HEK293 (cell line): ENCODE measurements at regions not wholly inside any gene's neighbourhood (a gene's known extent, or its start where the extent isn't known, plus 50 kb on each side); places are given as distances from the start of the nearest gene placed in this dataset.

Source experiments
- CTCF ChIA-PET: fragments of 350-600 bp; formaldehyde crosslinking; extraction: SDS; loops from one replicate; lab custom pipeline; 2021; ENCODE audit warnings: antibody characterized with exemption; lab: Yijun Ruan, JAX
- POLR2A ChIA-PET: fragments of 300-600 bp; formaldehyde crosslinking; extraction: SDS; loops from one replicate; lab custom pipeline; 2020; ENCODE audit warnings: antibody characterized with exemption, inconsistent platforms; lab: Yijun Ruan, JAX
- H3K27ac ChIP-seq: fragments of 200-500 bp; sonication (Bioruptor generic); 2 replicates; pipeline ENCODE4 v1.5.1; 2014; ENCODE audit warnings: low read depth, low read length, control low read depth, inconsistent platforms; ENCODE audit errors: extremely low read depth
- H3K36me3 ChIP-seq, 2 experiments: fragments of 200-500 bp in 1 of 2; sonication (Bioruptor generic) in 1 of 2; 1 replicate in 1 of 2; 2 replicates in 1 of 2; pipeline ENCODE4 v1.5.1; 2014 to 2017; ENCODE audit warnings: inconsistent platforms in 2 of 2, low read length in 2 of 2; ENCODE audit not compliant: control insufficient read depth in 2 of 2, insufficient read depth in 1 of 2
- H3K4me1 ChIP-seq: fragments of 200-500 bp; sonication (Bioruptor generic); 2 replicates; pipeline ENCODE4 v1.5.1; 2014; ENCODE audit warnings: mild to moderate bottlenecking, low read length, inconsistent platforms; ENCODE audit not compliant: control insufficient read depth, insufficient read depth
- H3K4me3 ChIP-seq: 2 replicates; pipeline ENCODE4 v1.5.1; 2011; ENCODE audit warnings: low read depth, mild to moderate bottlenecking, control low read depth, low read length, moderate library complexity
- H3K9me3 ChIP-seq: fragments of 200-500 bp; sonication (Bioruptor generic); 2 replicates; pipeline ENCODE4 v1.5.1; 2014; ENCODE audit warnings: low read depth, low read length, inconsistent platforms; ENCODE audit not compliant: control insufficient read depth, insufficient read depth
- HOXA7 ChIP-seq: sonication (generic); formaldehyde crosslinking; IDR thresholded peaks from 2 replicates; pipeline ENCODE4 v1.8.1; 2022; ENCODE audit warnings: missing genetic modification reagents, borderline replicate concordance
- PRDM1 ChIP-seq: fragments of 450-650 bp; formaldehyde crosslinking; IDR thresholded peaks from 2 replicates; pipeline ENCODE4; 2016; ENCODE audit warnings: missing biosample characterization, missing genetic modification characterization
- SETDB1 ChIP-seq: IDR thresholded peaks from one replicate; pipeline ENCODE4 v1.6.1; 2017; ENCODE audit warnings: mild to moderate bottlenecking, low read length, moderate library complexity, mixed read lengths; ENCODE audit not compliant: insufficient read length
- SP7 ChIP-seq: fragments of 450-650 bp; formaldehyde crosslinking; IDR thresholded peaks from 2 replicates; pipeline ENCODE4 v1.5.1; 2016; ENCODE audit warnings: missing biosample characterization, missing genetic modification characterization
- TRIM28 ChIP-seq: IDR thresholded peaks from 2 replicates; pipeline ENCODE4 v1.6.1; 2011; ENCODE audit warnings: low read length, control low read depth, borderline replicate concordance
- ZFP3 ChIP-seq: fragments of 450-650 bp; formaldehyde crosslinking; IDR thresholded peaks from 2 replicates; pipeline ENCODE4 v1.5.1; 2016; ENCODE audit warnings: low read depth, missing biosample characterization, missing genetic modification characterization
- ZFP37 ChIP-seq: fragments of 450-650 bp; formaldehyde crosslinking; IDR thresholded peaks from 2 replicates; pipeline ENCODE4 v1.5.1; 2016; ENCODE audit warnings: missing biosample characterization, missing genetic modification characterization
- ZNF169 ChIP-seq: fragments of 450-650 bp; formaldehyde crosslinking; IDR thresholded peaks from 2 replicates; pipeline ENCODE4 v1.5.1; 2016; ENCODE audit warnings: missing biosample characterization, missing genetic modification characterization
- ZNF211 ChIP-seq: fragments of 450-650 bp; formaldehyde crosslinking; IDR thresholded peaks from 2 replicates; pipeline ENCODE4 v1.5.1; 2016; ENCODE audit warnings: low read depth, missing biosample characterization, missing genetic modification characterization
- ZNF423 ChIP-seq: fragments of 450-650 bp; formaldehyde crosslinking; IDR thresholded peaks from 2 replicates; pipeline ENCODE4 v1.5.1; 2016; ENCODE audit warnings: missing biosample characterization, missing genetic modification characterization
- ZNF514 ChIP-seq: fragments of 450-650 bp; formaldehyde crosslinking; IDR thresholded peaks from 2 replicates; pipeline ENCODE4 v1.5.1; 2016; ENCODE audit warnings: missing biosample characterization, missing genetic modification characterization
- ZNF544 ChIP-seq: fragments of 450-650 bp; formaldehyde crosslinking; IDR thresholded peaks from 2 replicates; pipeline ENCODE4 v1.5.0; 2017; ENCODE audit warnings: missing biosample characterization, missing genetic modification characterization
- ZNF571 ChIP-seq: fragments of 450-650 bp; formaldehyde crosslinking; IDR thresholded peaks from 2 replicates; pipeline ENCODE4 v1.5.0; 2017; ENCODE audit warnings: missing biosample characterization, missing genetic modification characterization
- ZNF585B ChIP-seq: fragments of 450-650 bp; formaldehyde crosslinking; IDR thresholded peaks from 2 replicates; pipeline ENCODE4 v1.5.1; 2016; ENCODE audit warnings: missing biosample characterization, missing genetic modification characterization
- ZNF664 ChIP-seq: fragments of 450-650 bp; formaldehyde crosslinking; IDR thresholded peaks from 2 replicates; pipeline ENCODE4 v1.5.1; 2016; ENCODE audit warnings: missing biosample characterization, missing genetic modification characterization
- ZNF670 ChIP-seq: fragments of 450-650 bp; formaldehyde crosslinking; IDR thresholded peaks from 2 replicates; pipeline ENCODE4 v1.5.1; 2016; ENCODE audit warnings: missing biosample characterization, missing genetic modification characterization, low read depth
- ZNF677 ChIP-seq: fragments of 450-650 bp; IDR thresholded peaks from 2 replicates; pipeline ENCODE4 v1.5.0; 2018; ENCODE audit warnings: missing biosample characterization, mild to moderate bottlenecking, missing genetic modification characterization, moderate library complexity
- ZNF707 ChIP-seq: fragments of 450-650 bp; formaldehyde crosslinking; IDR thresholded peaks from 2 replicates; pipeline ENCODE4 v1.5.1; 2016; ENCODE audit warnings: missing biosample characterization, missing genetic modification characterization
- ZNF76 ChIP-seq: fragments of 450-650 bp; formaldehyde crosslinking; IDR thresholded peaks from 2 replicates; pipeline ENCODE4; 2016; ENCODE audit warnings: low read depth, missing biosample characterization, missing genetic modification characterization, borderline replicate concordance
- ZNF768 ChIP-seq: fragments of 450-650 bp; formaldehyde crosslinking; IDR thresholded peaks from 2 replicates; pipeline ENCODE4 v1.5.1; 2018; ENCODE audit warnings: missing biosample characterization, mild to moderate bottlenecking, missing genetic modification characterization
- ZNF791 ChIP-seq: fragments of 450-650 bp; formaldehyde crosslinking; IDR thresholded peaks from 2 replicates; pipeline ENCODE4 v1.5.1; 2016; ENCODE audit warnings: missing biosample characterization, missing genetic modification characterization
- TF ChIP-seq, protein P1 (sequence below): sonication (generic); formaldehyde crosslinking; IDR thresholded peaks from 2 replicates; pipeline ENCODE4 v1.8.1; 2022; ENCODE audit warnings: mild to moderate bottlenecking, moderate library complexity, missing genetic modification reagents
- TF ChIP-seq, protein P2 (sequence below): fragments of 450-650 bp; formaldehyde crosslinking; IDR thresholded peaks from 2 replicates; pipeline ENCODE4 v1.5.1; 2016; ENCODE audit warnings: missing biosample characterization, missing genetic modification characterization
- TF ChIP-seq, protein P3 (sequence below): fragments of 450-650 bp; formaldehyde crosslinking; IDR thresholded peaks from 2 replicates; pipeline ENCODE4 v1.5.1; 2016; ENCODE audit warnings: missing biosample characterization, missing genetic modification characterization
- TF ChIP-seq, protein P4 (sequence below): fragments of 450-650 bp; formaldehyde crosslinking; IDR thresholded peaks from 2 replicates; pipeline ENCODE4; 2016; ENCODE audit warnings: missing biosample characterization, missing genetic modification characterization
- TF ChIP-seq, protein P5 (sequence below): IDR thresholded peaks from 2 replicates; pipeline ENCODE4 v1.6.1; 2011; ENCODE audit warnings: mild to moderate bottlenecking, low read depth, low read length, borderline replicate concordance
- TF ChIP-seq, protein P6 (sequence below): fragments of 450-650 bp; formaldehyde crosslinking; IDR thresholded peaks from 2 replicates; pipeline ENCODE4 v1.5.1; 2016; ENCODE audit warnings: missing biosample characterization, missing genetic modification characterization

DNA sequence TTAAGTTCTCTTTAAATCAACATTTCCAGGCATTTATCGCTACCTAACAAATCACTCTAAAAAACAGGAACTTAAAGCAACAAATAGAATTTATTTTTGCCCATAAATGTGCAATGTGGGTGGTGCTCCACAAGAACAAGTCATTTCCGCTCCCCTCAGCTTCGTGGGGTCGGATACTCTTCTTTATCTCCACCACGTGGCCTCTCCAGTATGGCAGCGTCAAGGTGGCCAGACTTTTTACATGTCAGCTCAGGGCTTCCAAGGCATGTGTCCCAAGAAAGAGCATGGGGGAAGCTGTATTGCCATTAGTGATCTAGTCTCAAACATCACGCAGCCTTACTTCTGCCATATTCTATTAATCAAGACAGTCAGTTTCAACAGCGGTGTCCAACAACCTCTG, 249.2 kb upstream of the NOCT start:
- Histone ChIP-seq H3K4me1 (no peaks in the 10 kb centered on the region), H3K9me3 (no peaks in the 10 kb centered on the region), H3K27ac (no peak overlapping the region), H3K36me3 (no peaks in the 10 kb centered on the region), H3K4me3 (no peak overlapping the region)
- no peak for TF ChIP-seq ZNF423 (tag by site-specific recombination)
- TF ChIP-seq ZNF514 (tag by site-specific recombination) = no peak
- TF ChIP-seq ZNF670 (tag by site-specific recombination) = no peak
- TF ChIP-seq ZNF707 (tag by site-specific recombination) = no peak
- no peak for TF ChIP-seq ZNF211 (tag by site-specific recombination)
- no peak for TF ChIP-seq PRDM1
- no peak for TF ChIP-seq ZNF169
- no peak for TF ChIP-seq ZNF664
- no peak for TF ChIP-seq TRIM28
- no peak for TF ChIP-seq ZNF571 (tag by site-specific recombination)
- POLR2A ChIA-PET = no interaction called here
- CTCF ChIA-PET = no interaction called here

DNA sequence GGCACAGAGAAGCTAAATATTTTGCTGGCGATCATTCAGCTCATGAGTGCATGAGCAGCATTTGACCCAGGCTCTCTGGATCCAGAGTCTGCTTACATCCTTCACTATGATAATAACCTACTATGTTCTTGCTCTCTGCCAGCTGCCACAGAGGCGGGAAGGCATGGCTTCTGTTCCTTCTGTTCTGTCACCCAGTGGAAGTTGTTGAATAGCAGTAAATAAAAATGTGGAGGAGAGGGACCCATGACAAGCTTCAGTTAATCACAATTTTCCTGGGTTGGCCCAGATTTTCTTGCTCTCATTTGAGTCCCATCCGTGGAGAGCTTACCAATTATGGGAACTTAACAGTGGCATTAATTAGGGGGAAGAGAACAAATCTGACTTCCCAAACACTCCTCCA, 250.1 kb upstream of the NOCT start:
- H3K4me3 ChIP-seq = no peak overlapping the region
- POLR2A ChIA-PET = no interaction called here
- CTCF ChIA-PET = no interaction called here

DNA sequence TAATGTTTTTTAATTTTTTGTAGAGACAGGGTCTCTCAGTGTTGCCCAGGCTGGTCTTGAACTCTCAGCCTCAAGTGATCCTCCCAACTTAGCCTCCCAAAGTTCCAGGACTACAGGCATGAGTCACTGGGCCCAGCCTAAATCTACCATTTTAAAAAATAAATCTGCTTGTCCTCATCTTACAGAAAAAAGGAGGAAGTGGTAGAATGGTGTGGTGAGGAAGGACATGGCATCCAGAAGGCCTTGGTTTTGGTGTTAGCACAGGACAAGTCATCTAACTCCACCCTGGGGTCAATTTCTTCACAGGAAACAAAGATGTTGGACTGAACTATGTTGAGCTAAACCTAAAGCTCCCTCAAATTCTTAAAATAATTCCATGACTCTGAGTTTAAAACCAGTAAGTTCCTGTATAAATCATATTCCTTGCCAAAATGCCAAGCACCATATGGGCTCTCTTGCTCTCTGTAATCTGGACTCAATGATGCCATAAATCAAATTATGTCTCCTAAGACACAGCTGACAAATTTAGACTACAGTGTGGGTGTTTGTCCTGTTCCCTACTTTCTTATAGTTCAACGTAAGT, 253.9 kb upstream of the NOCT start:
- POLR2A ChIA-PET = no interaction called here
- Histone ChIP-seq H3K36me3 (no peaks in the 10 kb centered on the region), H3K9me3 (no peaks in the 10 kb centered on the region), H3K4me1 (no peaks in the 10 kb centered on the region), H3K4me3 (no peak overlapping the region), H3K27ac (no peak overlapping the region)
- TF ChIP-seq, protein P1, sequence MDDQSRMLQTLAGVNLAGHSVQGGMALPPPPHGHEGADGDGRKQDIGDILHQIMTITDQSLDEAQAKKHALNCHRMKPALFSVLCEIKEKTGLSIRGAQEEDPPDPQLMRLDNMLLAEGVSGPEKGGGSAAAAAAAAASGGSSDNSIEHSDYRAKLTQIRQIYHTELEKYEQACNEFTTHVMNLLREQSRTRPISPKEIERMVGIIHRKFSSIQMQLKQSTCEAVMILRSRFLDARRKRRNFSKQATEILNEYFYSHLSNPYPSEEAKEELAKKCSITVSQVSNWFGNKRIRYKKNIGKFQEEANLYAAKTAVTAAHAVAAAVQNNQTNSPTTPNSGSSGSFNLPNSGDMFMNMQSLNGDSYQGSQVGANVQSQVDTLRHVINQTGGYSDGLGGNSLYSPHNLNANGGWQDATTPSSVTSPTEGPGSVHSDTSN (CRISPR knock-in tag) = no peak
- TF ChIP-seq ZNF768 (tag by site-specific recombination) = no peak
- TF ChIP-seq, protein P2, sequence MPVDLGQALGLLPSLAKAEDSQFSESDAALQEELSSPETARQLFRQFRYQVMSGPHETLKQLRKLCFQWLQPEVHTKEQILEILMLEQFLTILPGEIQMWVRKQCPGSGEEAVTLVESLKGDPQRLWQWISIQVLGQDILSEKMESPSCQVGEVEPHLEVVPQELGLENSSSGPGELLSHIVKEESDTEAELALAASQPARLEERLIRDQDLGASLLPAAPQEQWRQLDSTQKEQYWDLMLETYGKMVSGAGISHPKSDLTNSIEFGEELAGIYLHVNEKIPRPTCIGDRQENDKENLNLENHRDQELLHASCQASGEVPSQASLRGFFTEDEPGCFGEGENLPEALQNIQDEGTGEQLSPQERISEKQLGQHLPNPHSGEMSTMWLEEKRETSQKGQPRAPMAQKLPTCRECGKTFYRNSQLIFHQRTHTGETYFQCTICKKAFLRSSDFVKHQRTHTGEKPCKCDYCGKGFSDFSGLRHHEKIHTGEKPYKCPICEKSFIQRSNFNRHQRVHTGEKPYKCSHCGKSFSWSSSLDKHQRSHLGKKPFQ = no peak
- no peak for TF ChIP-seq SP7 (tag by site-specific recombination)
- TF ChIP-seq SETDB1 = no peak
- TF ChIP-seq, protein P3, sequence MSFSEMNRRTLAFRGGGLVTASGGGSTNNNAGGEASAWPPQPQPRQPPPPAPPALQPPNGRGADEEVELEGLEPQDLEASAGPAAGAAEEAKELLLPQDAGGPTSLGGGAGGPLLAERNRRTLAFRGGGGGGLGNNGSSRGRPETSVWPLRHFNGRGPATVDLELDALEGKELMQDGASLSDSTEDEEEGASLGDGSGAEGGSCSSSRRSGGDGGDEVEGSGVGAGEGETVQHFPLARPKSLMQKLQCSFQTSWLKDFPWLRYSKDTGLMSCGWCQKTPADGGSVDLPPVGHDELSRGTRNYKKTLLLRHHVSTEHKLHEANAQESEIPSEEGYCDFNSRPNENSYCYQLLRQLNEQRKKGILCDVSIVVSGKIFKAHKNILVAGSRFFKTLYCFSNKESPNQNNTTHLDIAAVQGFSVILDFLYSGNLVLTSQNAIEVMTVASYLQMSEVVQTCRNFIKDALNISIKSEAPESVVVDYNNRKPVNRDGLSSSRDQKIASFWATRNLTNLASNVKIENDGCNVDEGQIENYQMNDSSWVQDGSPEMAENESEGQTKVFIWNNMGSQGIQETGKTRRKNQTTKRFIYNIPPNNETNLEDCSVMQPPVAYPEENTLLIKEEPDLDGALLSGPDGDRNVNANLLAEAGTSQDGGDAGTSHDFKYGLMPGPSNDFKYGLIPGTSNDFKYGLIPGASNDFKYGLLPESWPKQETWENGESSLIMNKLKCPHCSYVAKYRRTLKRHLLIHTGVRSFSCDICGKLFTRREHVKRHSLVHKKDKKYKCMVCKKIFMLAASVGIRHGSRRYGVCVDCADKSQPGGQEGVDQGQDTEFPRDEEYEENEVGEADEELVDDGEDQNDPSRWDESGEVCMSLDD (tag by site-specific recombination) = no peak
- CTCF ChIA-PET = interaction anchor here (0.7 kb wide), 1 partner anchor 897 kb away, joined by 3 read pairs; no protein-coding TSS in a partner anchor

More for the DNA sequence above, 250.1 kb upstream of the NOCT start:
- Histone ChIP-seq H3K27ac (no peak overlapping the region), H3K4me1 (no peaks in the 10 kb centered on the region), H3K36me3 (no peaks in the 10 kb centered on the region), H3K9me3 (no peaks in the 10 kb centered on the region)
- TF ChIP-seq ZNF791 (tag by site-specific recombination) (no peak), ZNF677 (tag by site-specific recombination) (no peak), ZNF585B (no peak), ZFP37 (tag by site-specific recombination) (no peak), ZNF76 (tag by site-specific recombination) (no peak), HOXA7 (CRISPR knock-in tag) (no peak), ZFP3 (tag by site-specific recombination) (no peak), ZNF544 (no peak)
- TF ChIP-seq, protein P4, sequence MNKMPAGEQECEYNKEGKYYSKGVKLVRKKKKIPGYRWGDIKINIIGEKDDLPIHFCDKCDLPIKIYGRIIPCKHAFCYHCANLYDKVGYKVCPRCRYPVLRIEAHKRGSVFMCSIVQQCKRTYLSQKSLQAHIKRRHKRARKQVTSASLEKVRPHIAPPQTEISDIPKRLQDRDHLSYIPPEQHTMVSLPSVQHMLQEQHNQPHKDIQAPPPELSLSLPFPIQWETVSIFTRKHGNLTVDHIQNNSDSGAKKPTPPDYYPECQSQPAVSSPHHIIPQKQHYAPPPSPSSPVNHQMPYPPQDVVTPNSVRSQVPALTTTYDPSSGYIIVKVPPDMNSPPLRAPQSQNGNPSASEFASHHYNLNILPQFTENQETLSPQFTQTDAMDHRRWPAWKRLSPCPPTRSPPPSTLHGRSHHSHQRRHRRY (tag by site-specific recombination) = no peak
- TF ChIP-seq, protein P5, sequence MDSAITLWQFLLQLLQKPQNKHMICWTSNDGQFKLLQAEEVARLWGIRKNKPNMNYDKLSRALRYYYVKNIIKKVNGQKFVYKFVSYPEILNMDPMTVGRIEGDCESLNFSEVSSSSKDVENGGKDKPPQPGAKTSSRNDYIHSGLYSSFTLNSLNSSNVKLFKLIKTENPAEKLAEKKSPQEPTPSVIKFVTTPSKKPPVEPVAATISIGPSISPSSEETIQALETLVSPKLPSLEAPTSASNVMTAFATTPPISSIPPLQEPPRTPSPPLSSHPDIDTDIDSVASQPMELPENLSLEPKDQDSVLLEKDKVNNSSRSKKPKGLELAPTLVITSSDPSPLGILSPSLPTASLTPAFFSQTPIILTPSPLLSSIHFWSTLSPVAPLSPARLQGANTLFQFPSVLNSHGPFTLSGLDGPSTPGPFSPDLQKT = no peak
- TF ChIP-seq, protein P6, sequence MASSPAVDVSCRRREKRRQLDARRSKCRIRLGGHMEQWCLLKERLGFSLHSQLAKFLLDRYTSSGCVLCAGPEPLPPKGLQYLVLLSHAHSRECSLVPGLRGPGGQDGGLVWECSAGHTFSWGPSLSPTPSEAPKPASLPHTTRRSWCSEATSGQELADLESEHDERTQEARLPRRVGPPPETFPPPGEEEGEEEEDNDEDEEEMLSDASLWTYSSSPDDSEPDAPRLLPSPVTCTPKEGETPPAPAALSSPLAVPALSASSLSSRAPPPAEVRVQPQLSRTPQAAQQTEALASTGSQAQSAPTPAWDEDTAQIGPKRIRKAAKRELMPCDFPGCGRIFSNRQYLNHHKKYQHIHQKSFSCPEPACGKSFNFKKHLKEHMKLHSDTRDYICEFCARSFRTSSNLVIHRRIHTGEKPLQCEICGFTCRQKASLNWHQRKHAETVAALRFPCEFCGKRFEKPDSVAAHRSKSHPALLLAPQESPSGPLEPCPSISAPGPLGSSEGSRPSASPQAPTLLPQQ = no peak
